Spinal cord (tissue), 9 donors: ENCODE measurements at regions not wholly inside any gene's neighbourhood (a gene's known extent, or its start where the extent isn't known, plus 50 kb on each side); places are given as distances from the start of the nearest gene placed in this dataset.
A peak's percentile ranks its signal among the peaks of the same experiment; 100 is the strongest.
"Not testable (repeated sequence)": the region's sequence is repeated elsewhere in the genome, so short reads cannot be mapped to it uniquely, and the experiment has no call there.

Experiments used
- DNase-seq, 6 donors: peaks; one replicate each; pipeline versions ENCODE4 v3.0.0 to v3.0.0-alpha.2; 2013 to 2015; ENCODE audit warnings: low spot score in 6 of 6, low read depth in 4 of 6
- H3K27ac ChIP-seq: one replicate; pipeline ENCODE4 v1.5.1; 2013; ENCODE audit warnings: low read depth, low read length, control low read depth
- H3K27me3 ChIP-seq: one replicate; pipeline ENCODE4 v1.6.1; 2013; ENCODE audit warnings: low read length; ENCODE audit not compliant: control insufficient read depth, insufficient read depth
- H3K36me3 ChIP-seq: one replicate; pipeline ENCODE4 v1.6.1; 2013; ENCODE audit warnings: low read length; ENCODE audit not compliant: control insufficient read depth, insufficient read depth
- H3K4me1 ChIP-seq: one replicate; pipeline ENCODE4 v1.6.1; 2013; ENCODE audit warnings: low read length; ENCODE audit not compliant: control insufficient read depth, insufficient read depth
- H3K4me3 ChIP-seq: one replicate; pipeline ENCODE4 v1.5.1; 2013; ENCODE audit warnings: low read depth, low read length, control low read depth
- H3K9me3 ChIP-seq: one replicate; pipeline ENCODE4 v1.6.1; 2013; ENCODE audit warnings: low read length; ENCODE audit not compliant: control insufficient read depth, insufficient read depth
- WGBS: methylation state at CpG from one replicate; pipeline ENCODE4 v1.1.5; 2013; ENCODE audit warnings: missing lambda C conversion rate; ENCODE audit not compliant: insufficient coverage; 5-methylcytosine and 5-hydroxymethylcytosine counted together
- donor health status: healthy.

GRCh38 chr10:6830981-6831380 is 250.9 kb upstream of the PRKCQ start:
- not testable (repeated sequence) for H3K9me3 ChIP-seq, DNase-seq, H3K27ac ChIP-seq, H3K27me3 ChIP-seq, H3K4me1 ChIP-seq, H3K36me3 ChIP-seq, H3K4me3 ChIP-seq
- WGBS = no CpG with 5 or more reads among the region's 4 CpGs

- H3K36me3 ChIP-seq, H3K9me3 ChIP-seq: not testable (repeated sequence)
Observed at GRCh38 chr10:6824793-6825192, 244.7 kb upstream of the PRKCQ start.

GRCh38 chr10:6823770-6824169 is 243.7 kb upstream of the PRKCQ start:
- Histone ChIP-seq H3K4me3 (no peak overlapping the region), H3K27me3 (no peaks in the 10 kb centered on the region), H3K4me1 (no peaks in the 10 kb centered on the region), H3K9me3 (no peaks in the 10 kb centered on the region), H3K36me3 (no peaks in the 10 kb centered on the region), H3K27ac (no peak overlapping the region)
- no CpG with 5 or more reads among the region's 1 CpG for WGBS
- DNase-seq = no peak

More at GRCh38 chr10:6824793-6825192, 244.7 kb upstream of the PRKCQ start:
- H3K27ac ChIP-seq, H3K4me3 ChIP-seq, DNase-seq, H3K4me1 ChIP-seq, H3K27me3 ChIP-seq: not testable (repeated sequence)
- no CpG with 5 or more reads among the region's 5 CpGs for WGBS

GRCh38 chr10:6819301-6819700 is 239.2 kb upstream of the PRKCQ start:
- no peak for DNase-seq
- WGBS = 84% methylated on average over 10 of the region's 10 CpGs
- H3K4me3 ChIP-seq = no peak overlapping the region
- no peaks in the 10 kb centered on the region for H3K9me3 ChIP-seq
- H3K27me3 ChIP-seq = no peaks in the 10 kb centered on the region
- no peak overlapping the region for H3K27ac ChIP-seq
- no peaks in the 10 kb centered on the region for H3K4me1 ChIP-seq
- H3K36me3 ChIP-seq = no peaks in the 10 kb centered on the region

GRCh38 chr10:6817770-6818169 is 237.7 kb upstream of the PRKCQ start:
- no peaks in the 10 kb centered on the region for H3K9me3 ChIP-seq
- no peaks in the 10 kb centered on the region for H3K4me1 ChIP-seq
- no CpG with 5 or more reads among the region's 4 CpGs for WGBS
- no peak for DNase-seq
- H3K36me3 ChIP-seq = no peaks in the 10 kb centered on the region
- no peaks in the 10 kb centered on the region for H3K27me3 ChIP-seq
- no peak overlapping the region for H3K4me3 ChIP-seq
- no peak overlapping the region for H3K27ac ChIP-seq

- Histone ChIP-seq H3K27me3 (no peaks in the 10 kb centered on the region), H3K9me3 (no peaks in the 10 kb centered on the region), H3K4me1 (no peaks in the 10 kb centered on the region), H3K27ac (no peak overlapping the region), H3K4me3 (no peak overlapping the region), H3K36me3 (no peaks in the 10 kb centered on the region)
- DNase-seq = peak in 1 of 6 donors; percentile 19
- WGBS = no CpG with 5 or more reads among the region's 3 CpGs
Observed at GRCh38 chr10:6815346-6815745, 235.3 kb upstream of the PRKCQ start.

- Histone ChIP-seq H3K36me3 (no peaks in the 10 kb centered on the region), H3K4me1 (no peaks in the 10 kb centered on the region), H3K9me3 (no peaks in the 10 kb centered on the region), H3K27me3 (no peaks in the 10 kb centered on the region), H3K4me3 (no peak overlapping the region), H3K27ac (no peak overlapping the region)
- DNase-seq = no peak
- 14% methylated on average over 1 of the region's 2 CpGs for WGBS
Observed at GRCh38 chr10:6813856-6814255, 233.8 kb upstream of the PRKCQ start.

GRCh38 chr10:6813306-6813705 is 233.2 kb upstream of the PRKCQ start:
- Histone ChIP-seq H3K4me3 (no peak overlapping the region), H3K9me3 (no peaks in the 10 kb centered on the region), H3K36me3 (no peaks in the 10 kb centered on the region), H3K27ac (no peak overlapping the region), H3K4me1 (no peaks in the 10 kb centered on the region), H3K27me3 (no peaks in the 10 kb centered on the region)
- WGBS = 100% methylated on average over 1 of the region's 3 CpGs
- DNase-seq = no peak

GRCh38 chr10:6811153-6811552 is 231.1 kb upstream of the PRKCQ start:
- Histone ChIP-seq H3K27me3 (no peaks in the 10 kb centered on the region), H3K4me3 (no peak overlapping the region), H3K4me1 (no peaks in the 10 kb centered on the region), H3K9me3 (no peaks in the 10 kb centered on the region), H3K36me3 (no peaks in the 10 kb centered on the region), H3K27ac (no peak overlapping the region)
- 100% methylated on average over 2 of the region's 3 CpGs for WGBS
- DNase-seq = no peak

GRCh38 chr10:6803427-6803783 is 223.3 kb upstream of the PRKCQ start:
- DNase-seq = no peak
- Histone ChIP-seq H3K4me3 (no peak overlapping the region), H3K9me3 (no peaks in the 10 kb centered on the region), H3K27me3 (no peaks in the 10 kb centered on the region), H3K27ac (no peak overlapping the region), H3K4me1 (no peaks in the 10 kb centered on the region), H3K36me3 (no peaks in the 10 kb centered on the region)
- no CpG with 5 or more reads among the region's 1 CpG for WGBS
